Ovary (tissue), 3 donors: ENCODE measurements at regions not wholly inside any gene's neighbourhood (a gene's known extent, or its start where the extent isn't known, plus 50 kb on each side); places are given as distances from the start of the nearest gene placed in this dataset.

Experiments
- EP300 ChIP-seq: sonication (generic); formaldehyde crosslinking; IDR thresholded peaks from one replicate; pipeline ENCODE4 v1.6.1; 2017; ENCODE audit warnings: antibody characterized with exemption
- POLR2A ChIP-seq: fragments of 450-650 bp; IDR thresholded peaks from one replicate; pipeline ENCODE4 v1.6.1; 2017; ENCODE audit warnings: antibody characterized with exemption, mild to moderate bottlenecking, moderate library complexity
- TF ChIP-seq, protein P1 (sequence below), 3 donors: fragments of 450-650 bp in 2 of 3; fragments of 200-600 bp in 1 of 3; IDR thresholded peaks; one replicate each; pipeline versions ENCODE4 v1.5.1 to v1.8.0; 2016 to 2022; ENCODE audit warnings: antibody characterized with exemption in 3 of 3, mild to moderate bottlenecking in 1 of 3
- donor health status: DM: no; HTN: no; CAD: no.

DNA sequence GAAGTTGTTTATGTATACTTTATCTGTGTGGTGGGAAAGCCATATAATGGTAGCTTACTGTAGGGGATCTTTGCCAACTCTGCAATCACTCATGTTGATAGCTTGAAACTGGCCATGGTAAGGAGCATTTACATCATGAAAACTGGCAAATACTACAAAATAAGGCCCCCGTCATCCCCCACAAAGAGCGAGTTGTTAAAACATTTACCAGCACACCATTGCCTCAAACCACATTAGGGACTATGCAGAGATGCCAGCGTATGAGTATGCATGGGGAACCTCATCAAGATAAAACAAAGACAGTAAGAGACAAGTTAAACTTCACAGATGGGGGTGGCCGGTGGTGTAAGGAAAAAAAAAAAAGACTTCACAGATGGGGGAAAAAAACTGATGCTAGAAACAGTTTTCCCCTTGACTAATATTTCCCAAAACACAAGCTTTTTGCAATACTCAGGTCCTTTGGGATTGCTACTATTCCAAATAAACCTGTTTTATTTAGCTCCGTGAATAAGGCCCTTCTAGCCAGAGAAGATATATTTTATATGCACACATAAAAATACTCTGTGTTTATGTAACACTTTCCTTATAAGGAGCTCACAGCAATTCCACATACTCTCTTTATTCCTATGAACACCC, 70.6 kb upstream of the SERP2 start:
- TF ChIP-seq, protein P1, sequence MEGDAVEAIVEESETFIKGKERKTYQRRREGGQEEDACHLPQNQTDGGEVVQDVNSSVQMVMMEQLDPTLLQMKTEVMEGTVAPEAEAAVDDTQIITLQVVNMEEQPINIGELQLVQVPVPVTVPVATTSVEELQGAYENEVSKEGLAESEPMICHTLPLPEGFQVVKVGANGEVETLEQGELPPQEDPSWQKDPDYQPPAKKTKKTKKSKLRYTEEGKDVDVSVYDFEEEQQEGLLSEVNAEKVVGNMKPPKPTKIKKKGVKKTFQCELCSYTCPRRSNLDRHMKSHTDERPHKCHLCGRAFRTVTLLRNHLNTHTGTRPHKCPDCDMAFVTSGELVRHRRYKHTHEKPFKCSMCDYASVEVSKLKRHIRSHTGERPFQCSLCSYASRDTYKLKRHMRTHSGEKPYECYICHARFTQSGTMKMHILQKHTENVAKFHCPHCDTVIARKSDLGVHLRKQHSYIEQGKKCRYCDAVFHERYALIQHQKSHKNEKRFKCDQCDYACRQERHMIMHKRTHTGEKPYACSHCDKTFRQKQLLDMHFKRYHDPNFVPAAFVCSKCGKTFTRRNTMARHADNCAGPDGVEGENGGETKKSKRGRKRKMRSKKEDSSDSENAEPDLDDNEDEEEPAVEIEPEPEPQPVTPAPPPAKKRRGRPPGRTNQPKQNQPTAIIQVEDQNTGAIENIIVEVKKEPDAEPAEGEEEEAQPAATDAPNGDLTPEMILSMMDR (IDR thresholded peaks at IDR 0.05), result no peak
- TF ChIP-seq POLR2A (no peak), EP300 (no peak)
